IMR-90 (cell line): ENCODE measurements at regions not wholly inside any gene's neighbourhood (a gene's known extent, or its start where the extent isn't known, plus 50 kb on each side); places are given as distances from the start of the nearest gene placed in this dataset.
"Not testable (repeated sequence)": the region's sequence is repeated elsewhere in the genome, so short reads cannot be mapped to it uniquely, and the experiment has no call there.

ENCODE experiments used
- ATAC-seq: fragments of 200-7000 bp; cut with Tn5 transposase; 2 replicates; pipeline ENCODE4 v1.9.1; 2020; ENCODE audit warnings: low read depth, mild to moderate bottlenecking, moderate library complexity
- BruUV-seq: library from RNA; stranded (reverse); fragments of 400-500 nt; replicated peaks from 2 replicates; lab custom pipeline; 2021; lab: Mats Ljungman, UMichigan
- CTCF ChIA-PET: fragments of 300-600 bp; formaldehyde crosslinking; extraction: SDS; loops from one replicate; lab custom pipeline; 2021; ENCODE audit warnings: antibody characterized with exemption; lab: Yijun Ruan, JAX
- POLR2A ChIA-PET: fragments of 300-600 bp; sonication (Branson Sonifier 250); formaldehyde crosslinking; loops from one replicate; lab custom pipeline; 2022; ENCODE audit warnings: antibody characterized with exemption; ENCODE audit not compliant: unreplicated experiment; lab: Charles Lee
- DNase-seq: peaks from one replicate; pipeline ENCODE4 v3.0.0; 2013
- H2AFZ ChIP-seq: replicated peaks from 2 replicates; pipeline ENCODE3; 2013; ENCODE audit warnings: low read length, mild to moderate bottlenecking; ENCODE audit not compliant: poor library complexity
- H2AK5ac ChIP-seq: 2 replicates; pipeline ENCODE4 v1.6.1; 2013; ENCODE audit warnings: low read depth, low read length, inconsistent platforms
- H2AK9ac ChIP-seq: replicated peaks from 2 replicates; pipeline ENCODE3; 2013; ENCODE audit warnings: mild to moderate bottlenecking, low read depth, low read length, moderate library complexity; ENCODE audit not compliant: poor library complexity
- H2BK120ac ChIP-seq: 2 replicates; pipeline ENCODE4 v1.6.1; 2013; ENCODE audit warnings: low read depth, low read length, inconsistent platforms
- H2BK15ac ChIP-seq: 3 replicates; pipeline ENCODE4 v1.6.1; 2013; ENCODE audit warnings: low read depth, low read length, inconsistent platforms
- H2BK20ac ChIP-seq: 2 replicates; pipeline ENCODE4 v1.6.1; 2013; ENCODE audit warnings: low read depth, mild to moderate bottlenecking, inconsistent platforms, low read length, moderate library complexity
- H2BK5ac ChIP-seq: 2 replicates; pipeline ENCODE4 v1.6.1; 2013; ENCODE audit warnings: mild to moderate bottlenecking, low read depth, low read length, inconsistent platforms; ENCODE audit not compliant: poor library complexity, severe bottlenecking
- H3K14ac ChIP-seq: replicated peaks from 2 replicates; pipeline ENCODE4 v1.6.1; 2013; ENCODE audit warnings: low read depth, low read length, inconsistent platforms
- H3K18ac ChIP-seq: 2 replicates; pipeline ENCODE4 v1.6.1; 2013; ENCODE audit warnings: low read depth, low read length, control low read depth
- H3K23ac ChIP-seq: 2 replicates; pipeline ENCODE4 v1.6.1; 2013; ENCODE audit warnings: low read depth, low read length, inconsistent platforms
- H3K27ac ChIP-seq: 2 replicates; pipeline ENCODE4 v1.5.1; 2013; ENCODE audit warnings: mild to moderate bottlenecking, control low read depth, low read length; ENCODE audit not compliant: insufficient read depth
- H3K27me3 ChIP-seq: 2 replicates; pipeline ENCODE4 v1.6.1; 2013; ENCODE audit warnings: low read length; ENCODE audit not compliant: control insufficient read depth, insufficient read depth
- H3K36me3 ChIP-seq: 2 replicates; pipeline ENCODE4 v1.6.1; 2013; ENCODE audit warnings: low read length, mixed read lengths; ENCODE audit not compliant: control insufficient read depth, insufficient read depth
- H3K4ac ChIP-seq: 2 replicates; pipeline ENCODE4 v1.6.1; 2013; ENCODE audit warnings: low read depth, low read length, inconsistent platforms
- H3K4me1 ChIP-seq: 2 replicates; pipeline ENCODE4 v1.6.1; 2013; ENCODE audit warnings: low read length, mixed read lengths; ENCODE audit not compliant: control insufficient read depth, insufficient read depth
- H3K4me2 ChIP-seq: 2 replicates; pipeline ENCODE4 v1.6.1; 2013; ENCODE audit warnings: low read depth, mild to moderate bottlenecking, control low read depth, low read length, moderate library complexity
- H3K4me3 ChIP-seq: 2 replicates; pipeline ENCODE4 v1.5.1; 2013; ENCODE audit warnings: low read depth, mild to moderate bottlenecking, control low read depth, low read length, moderate library complexity; ENCODE audit not compliant: insufficient read depth
- H3K56ac ChIP-seq: 2 replicates; pipeline ENCODE4 v1.6.1; 2013; ENCODE audit warnings: low read length, inconsistent platforms; ENCODE audit not compliant: insufficient read depth; ENCODE audit errors: extremely low read depth
- H3K79me1 ChIP-seq, 2 experiments: 2 replicates each; pipeline ENCODE4 v1.6.1; 2013; ENCODE audit warnings: low read length in 2 of 2, inconsistent platforms in 1 of 2, low read depth in 1 of 2
- H3K9ac ChIP-seq: 2 replicates; pipeline ENCODE4 v1.6.1; 2013; ENCODE audit warnings: low read depth, low read length, control low read depth
- H3K9me1 ChIP-seq: 2 replicates; pipeline ENCODE4 v1.6.1; 2013; ENCODE audit warnings: low read length, inconsistent platforms; ENCODE audit not compliant: insufficient read depth
- H3K9me3 ChIP-seq: 2 replicates; pipeline ENCODE4 v1.6.1; 2013; ENCODE audit warnings: low read length; ENCODE audit not compliant: control insufficient read depth, insufficient read depth
- H4K20me1 ChIP-seq: 2 replicates; pipeline ENCODE4 v1.6.1; 2013; ENCODE audit warnings: low read length, inconsistent platforms; ENCODE audit not compliant: insufficient read depth
- H4K5ac ChIP-seq: 2 replicates; pipeline ENCODE4 v1.6.1; 2013; ENCODE audit warnings: mild to moderate bottlenecking, low read depth, low read length, control low read depth
- H4K8ac ChIP-seq, 2 experiments: 2 replicates each; pipeline ENCODE4 v1.6.1; 2013; ENCODE audit warnings: low read depth in 2 of 2, low read length in 2 of 2, control low read depth in 1 of 2, inconsistent platforms in 1 of 2
- H4K91ac ChIP-seq: 2 replicates; pipeline ENCODE4 v1.6.1; 2013; ENCODE audit warnings: low read depth, low read length, inconsistent platforms; ENCODE audit not compliant: insufficient read depth
- BHLHE40 ChIP-seq: fragments of 150-350 bp; IDR thresholded peaks from 2 replicates; pipeline ENCODE4 v1.6.1; 2016; ENCODE audit warnings: mild to moderate bottlenecking, low read depth, low read length
- CHD1 ChIP-seq: IDR thresholded peaks from 2 replicates; pipeline ENCODE4 v1.6.1; 2012; ENCODE audit warnings: low read depth, low read length, improper control_type of control experiment
- MAFK ChIP-seq: IDR thresholded peaks from 2 replicates; pipeline ENCODE4 v1.6.1; 2012; ENCODE audit warnings: low read depth, low read length, improper control_type of control experiment
- MAZ ChIP-seq: IDR thresholded peaks from 2 replicates; pipeline ENCODE4 v1.6.1; 2012; ENCODE audit warnings: low read depth, mild to moderate bottlenecking, low read length, improper control_type of control experiment, moderate library complexity, borderline replicate concordance
- MXI1 ChIP-seq: IDR thresholded peaks from 2 replicates; pipeline ENCODE4 v1.6.1; 2012; ENCODE audit warnings: low read depth, mild to moderate bottlenecking, low read length, moderate library complexity, borderline replicate concordance
- RAD21 ChIP-seq: IDR thresholded peaks from 2 replicates; pipeline ENCODE4 v1.6.1; 2012; ENCODE audit warnings: low read length, improper control_type of control experiment
- RCOR1 ChIP-seq: IDR thresholded peaks from 2 replicates; pipeline ENCODE4 v1.6.1; 2012; ENCODE audit warnings: mild to moderate bottlenecking, low read length, improper control_type of control experiment; ENCODE audit not compliant: insufficient replicate concordance
- SMC3 ChIP-seq: fragments of 150-350 bp; IDR thresholded peaks from 2 replicates; pipeline ENCODE4 v1.6.1; 2016; ENCODE audit warnings: low read depth, mild to moderate bottlenecking, antibody characterized with exemption, low read length, moderate library complexity
- WGBS, 2 experiments: methylation state at CpG; one replicate each; pipeline versions ENCODE4 v1.1.5 to v1.1.7; 2013; ENCODE audit warnings: missing lambda C conversion rate in 2 of 2; ENCODE audit not compliant: insufficient read length in 1 of 2; ENCODE audit errors: extremely low coverage in 2 of 2; 5-methylcytosine and 5-hydroxymethylcytosine counted together
- dilution Hi-C: fragments of 300-500 bp; cut with HindIII; formaldehyde crosslinking; loops from one replicate; pipeline ENCODE4 v1.14.3; 2018; ENCODE audit warnings: low sequenced_read_pairs; ENCODE audit not compliant: unreplicated experiment
- in situ Hi-C: fragments of 300-500 bp; cut with MboI; formaldehyde crosslinking; loops from 3 replicates; pipeline ENCODE4 v1.14.3; 2019; ENCODE audit warnings: low sequenced_read_pairs, inconsistent platforms, mixed read lengths
- intact Hi-C: fragments of 100-400 bp; cut with micrococcal nuclease; formaldehyde crosslinking; loops from 2 replicates; pipeline ENCODE4 v1.10.0; 2022

DNA sequence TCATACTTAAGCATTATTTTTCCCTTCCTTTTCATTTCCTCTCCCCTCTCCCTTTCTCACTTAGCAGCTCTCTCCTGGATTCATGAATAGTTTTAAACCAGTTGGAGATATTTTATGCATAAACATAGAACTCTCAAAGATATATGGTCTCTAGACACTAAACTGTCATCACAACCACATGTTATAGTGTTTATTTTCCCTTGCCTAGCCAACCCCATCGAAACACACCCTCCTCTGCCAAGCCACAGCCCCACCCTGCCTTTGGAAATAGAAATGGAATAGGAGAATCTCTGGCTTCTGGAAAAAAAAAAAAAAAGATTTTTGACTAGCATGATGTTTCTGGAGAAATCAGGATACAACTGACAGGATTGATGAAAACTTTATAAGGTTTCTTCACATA, 64.8 kb upstream of the RBPJ start:
- no peak overlapping the region for H2AFZ ChIP-seq
- dilution Hi-C loops = no loop called here
- H4K20me1 ChIP-seq = no peaks in the 10 kb centered on the region
- no CpG with 5 or more reads among the region's 1 CpG for WGBS, 2 experiments
- no peak overlapping the region for H2BK120ac ChIP-seq
- BruUV-seq = no TSS peak
- H3K56ac ChIP-seq = no peak overlapping the region
- H2BK15ac ChIP-seq = no peak overlapping the region
- H3K4ac ChIP-seq = no peak overlapping the region; the same call in 1 of the 2 replicates
- no peak overlapping the region for H3K4me3 ChIP-seq
- H3K9me1 ChIP-seq = no peaks in the 10 kb centered on the region
- H3K23ac ChIP-seq = no peak overlapping the region
- TF ChIP-seq MAZ (no peak), MAFK (no peak), MXI1 (no peak), RCOR1 (no peak), BHLHE40 (no peak), SMC3 (no peak), RAD21 (no peak), CHD1 (no peak)
- H2AK5ac ChIP-seq = no peak overlapping the region
- in situ Hi-C loops = no loop called here
- ATAC-seq (peak; percentile 69), DNase-seq (peak; percentile 33)
- no peak overlapping the region for H2BK5ac ChIP-seq
- H3K27me3 ChIP-seq = no peaks in the 10 kb centered on the region
- peaks cover 2% of the 10 kb centered on the region for H3K9me3 ChIP-seq
- H3K9ac ChIP-seq = no peak overlapping the region
- 0 out of 2 replicates have a peak, but pooled peaks cover 2% of the 10 kb centered on the region for H3K4me1 ChIP-seq
- H4K8ac ChIP-seq = no peak overlapping the region
- no peaks in the 10 kb centered on the region for H3K36me3 ChIP-seq
- H2BK20ac ChIP-seq = no peak overlapping the region
- POLR2A ChIA-PET = no interaction called here
- no peak overlapping the region for H2AK9ac ChIP-seq
- intact Hi-C loops = no loop called here
- H3K79me1 ChIP-seq = no peaks in the 10 kb centered on the region
- no peak overlapping the region for H4K5ac ChIP-seq
- CTCF ChIA-PET = interaction anchor here (0.7 to 1.0 kb wide), 3 partner anchors 12 to 286 kb away, joined by 3 read pairs; no protein-coding TSS in a partner anchor
- H3K18ac ChIP-seq = no peak overlapping the region
- no peak overlapping the region for H3K4me2 ChIP-seq
- no peak overlapping the region for H3K14ac ChIP-seq
- no peak overlapping the region for H3K27ac ChIP-seq
- H4K91ac ChIP-seq = no peak overlapping the region

- dilution Hi-C loops, H4K5ac ChIP-seq, H3K4ac ChIP-seq, POLR2A ChIA-PET, H3K4me1 ChIP-seq, H3K23ac ChIP-seq, H3K56ac ChIP-seq, H3K27me3 ChIP-seq, ATAC-seq, H3K4me2 ChIP-seq, in situ Hi-C loops, H3K27ac ChIP-seq, H3K4me3 ChIP-seq, H2AK9ac ChIP-seq, H2BK20ac ChIP-seq, H4K20me1 ChIP-seq, H3K9me1 ChIP-seq, H2BK15ac ChIP-seq, BruUV-seq, H4K8ac ChIP-seq, H3K9ac ChIP-seq, H2AK5ac ChIP-seq, H3K9me3 ChIP-seq, H2AFZ ChIP-seq, intact Hi-C loops, DNase-seq, CTCF ChIA-PET, H4K91ac ChIP-seq, H3K14ac ChIP-seq, H3K18ac ChIP-seq, H2BK120ac ChIP-seq, H3K79me1 ChIP-seq, H3K36me3 ChIP-seq, H2BK5ac ChIP-seq: not testable (repeated sequence)
- WGBS, 2 experiments = no CpG with 5 or more reads among the region's 2 CpGs
Observed at GRCh38 chr4:26257444-26257843, 63.4 kb upstream of the RBPJ start.
